Cerebellar cortex (tissue), 1 donor: ENCODE measurements at regions not wholly inside any gene's neighbourhood (a gene's known extent, or its start where the extent isn't known, plus 50 kb on each side); places are given as distances from the start of the nearest gene placed in this dataset.
"Not testable (repeated sequence)": the region's sequence is repeated elsewhere in the genome, so short reads cannot be mapped to it uniquely, and the experiment has no call there.

Experiments
- DNase-seq: peaks from one replicate; pipeline ENCODE4 v3.0.0-alpha.2; 2015; ENCODE audit warnings: low spot score

- no peak for DNase-seq
These were observed 55.1 kb downstream of the TTC6 start for GRCh38 chr14:37650356-37651037.

- no peak for DNase-seq
These were observed 56.6 kb downstream of the TTC6 start for GRCh38 chr14:37652042-37652441.

- no peak for DNase-seq
These were observed 60.0 kb downstream of the TTC6 start for GRCh38 chr14:37655418-37655817.

GRCh38 chr14:37658156-37658555 is 62.7 kb downstream of the TTC6 start:
- DNase-seq = no peak

GRCh38 chr14:37663498-37663897 is 68.1 kb downstream of the TTC6 start:
- DNase-seq = no peak

- no peak for DNase-seq
These were observed 70.0 kb downstream of the TTC6 start for GRCh38 chr14:37665479-37665878.

GRCh38 chr14:37665951-37666350 is 70.5 kb downstream of the TTC6 start:
- no peak for DNase-seq

- DNase-seq = no peak
These were observed 73.2 kb downstream of the TTC6 start for GRCh38 chr14:37668646-37669045.

GRCh38 chr14:37669242-37669641 is 73.8 kb downstream of the TTC6 start:
- DNase-seq = no peak

- DNase-seq = no peak
These were observed 78.0 kb downstream of the TTC6 start for GRCh38 chr14:37673439-37673838.

GRCh38 chr14:37678916-37679315 is 83.5 kb downstream of the TTC6 start:
- no peak for DNase-seq

GRCh38 chr14:37681486-37681885 is 86.1 kb downstream of the TTC6 start:
- DNase-seq = no peak

GRCh38 chr14:37692680-37693079 is 97.3 kb downstream of the TTC6 start:
- DNase-seq = not testable (repeated sequence)

GRCh38 chr14:37693420-37693819 is 98.0 kb downstream of the TTC6 start:
- DNase-seq = not testable (repeated sequence)

GRCh38 chr14:37695866-37696265 is 100.4 kb downstream of the TTC6 start:
- no peak for DNase-seq

- DNase-seq = no peak
These were observed 102.2 kb downstream of the TTC6 start for GRCh38 chr14:37697489-37698121.

- no peak for DNase-seq
These were observed 103.7 kb downstream of the TTC6 start for GRCh38 chr14:37698840-37699777.

- DNase-seq = no peak
These were observed 112.3 kb downstream of the TTC6 start for GRCh38 chr14:37707716-37708115.

GRCh38 chr14:37708481-37708880 is 113.1 kb downstream of the TTC6 start:
- DNase-seq = no peak

- DNase-seq = peak; percentile 3
These were observed 114.2 kb downstream of the TTC6 start for GRCh38 chr14:37709419-37710195.

GRCh38 chr14:37711356-37711830 is 116.0 kb downstream of the TTC6 start:
- no peak for DNase-seq
